ENCODE measurements at regions not wholly inside any gene's neighbourhood (a gene's known extent, or its start where the extent isn't known, plus 50 kb on each side); places are given as distances from the start of the nearest gene placed in this dataset.

DNA sequence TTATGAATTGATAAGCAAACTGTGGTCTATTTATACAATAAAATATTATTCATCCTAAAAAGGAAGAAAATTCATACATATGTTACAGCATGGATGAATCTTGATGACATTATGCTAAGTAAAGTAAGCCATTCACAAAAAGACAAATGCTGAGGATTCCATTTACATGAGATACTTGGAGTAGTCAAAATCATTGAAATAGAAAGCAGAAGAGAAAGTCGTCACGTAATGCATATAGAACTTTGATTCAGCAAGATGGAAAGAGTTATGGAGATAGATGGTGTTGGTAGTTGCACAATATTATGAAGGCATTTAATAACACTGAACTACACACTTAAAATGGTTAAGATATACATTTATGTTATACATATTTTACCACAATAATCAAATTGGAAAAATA is 309.7 kb upstream of the KLF6 start:
- FAIRE-seq: no peak

DNA sequence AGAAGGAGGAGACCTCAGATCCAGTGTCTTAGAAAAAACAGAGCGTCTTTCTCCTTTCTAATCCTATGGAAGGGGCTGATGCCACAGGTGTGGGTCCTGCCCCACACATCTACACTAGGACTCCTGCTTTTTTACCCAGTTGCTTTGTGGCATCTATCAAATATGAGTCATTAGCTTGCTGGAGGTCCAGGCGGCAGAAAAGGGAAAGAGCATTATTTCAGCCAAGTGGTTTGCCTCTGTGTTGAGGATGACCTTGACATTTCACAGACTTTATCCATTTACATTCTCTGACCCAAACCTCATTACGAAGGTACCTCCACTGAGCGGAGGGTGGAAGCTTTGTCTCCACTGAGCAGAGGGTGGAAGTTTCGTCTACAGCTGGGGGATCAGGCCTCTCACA is 308.4 kb upstream of the KLF6 start:
- FAIRE-seq: no peak

- FAIRE-seq: no peak
These were observed 303.5 kb upstream of the KLF6 start for GRCh38 chr10:4088354-4089066.

GRCh38 chr10:4086131-4086898 is 301.3 kb upstream of the KLF6 start:
- FAIRE-seq: no peak

GRCh38 chr10:4083509-4084003 is 298.5 kb upstream of the KLF6 start:
- FAIRE-seq: no peak

DNA sequence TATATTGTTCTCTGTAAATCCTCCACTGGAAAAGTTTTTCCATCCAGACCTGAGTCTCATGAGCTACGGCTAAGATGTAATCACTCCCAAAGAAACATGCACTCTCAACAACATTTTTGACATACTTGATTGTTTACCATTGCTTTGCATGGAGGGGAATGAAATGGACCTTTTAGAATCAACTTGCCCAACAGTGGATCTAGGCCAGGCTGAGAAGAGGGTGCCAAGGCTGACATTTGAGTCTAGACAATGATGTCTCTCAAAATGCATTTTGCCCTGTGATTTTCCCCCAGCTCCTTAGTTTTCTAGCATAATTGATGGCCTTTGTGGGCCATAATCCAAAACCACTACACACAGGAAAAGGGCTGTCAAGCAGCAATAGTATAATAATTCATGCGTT is 297.9 kb upstream of the KLF6 start:
- FAIRE-seq: no peak

- FAIRE-seq: no peak
These were observed 296.7 kb upstream of the KLF6 start for GRCh38 chr10:4081685-4082111.

GRCh38 chr10:4080225-4080805 is 295.3 kb upstream of the KLF6 start:
- no peak for FAIRE-seq

GRCh38 chr10:4079803-4080202 is 294.8 kb upstream of the KLF6 start:
- no peak for FAIRE-seq

DNA sequence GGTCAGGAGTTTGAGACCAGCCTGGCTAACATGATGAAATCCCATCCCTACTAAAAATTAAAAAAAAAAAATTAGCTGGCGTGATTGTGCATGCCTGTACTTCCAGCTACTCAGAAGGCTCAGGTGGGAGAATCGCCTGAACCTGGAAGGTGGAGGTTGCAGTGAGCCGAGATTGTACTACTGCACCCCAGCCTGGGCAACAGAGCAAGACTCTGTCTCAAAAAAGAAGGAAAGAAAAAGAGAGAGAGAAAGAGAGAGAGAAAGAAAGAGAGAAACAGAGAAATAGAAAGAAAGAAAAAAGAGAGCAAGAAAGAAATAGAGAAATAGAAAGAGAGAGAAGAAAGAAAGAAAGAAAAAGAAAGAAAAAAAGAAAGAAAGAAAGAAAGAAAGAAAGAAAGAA is 292.8 kb upstream of the KLF6 start:
- no peak for FAIRE-seq

DNA sequence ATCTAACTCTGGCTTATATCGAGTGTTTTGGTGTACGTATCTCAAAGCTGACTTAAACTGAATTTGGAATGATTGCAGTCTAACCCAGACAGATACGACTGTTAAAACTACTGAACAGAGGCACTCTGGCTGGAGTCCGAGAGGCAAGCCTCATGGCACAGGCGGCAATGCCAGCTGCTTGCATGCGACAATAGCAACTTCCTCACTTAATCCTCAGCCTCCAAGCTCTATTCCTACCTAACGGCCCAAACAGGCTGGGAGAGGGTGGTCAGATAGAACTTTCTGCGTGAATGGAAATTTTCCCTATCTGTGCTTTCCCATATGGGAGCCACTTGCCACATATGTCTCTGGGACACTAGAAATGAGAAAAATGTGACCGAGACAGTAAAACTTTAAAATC is 292.0 kb upstream of the KLF6 start:
- no peak for FAIRE-seq

DNA sequence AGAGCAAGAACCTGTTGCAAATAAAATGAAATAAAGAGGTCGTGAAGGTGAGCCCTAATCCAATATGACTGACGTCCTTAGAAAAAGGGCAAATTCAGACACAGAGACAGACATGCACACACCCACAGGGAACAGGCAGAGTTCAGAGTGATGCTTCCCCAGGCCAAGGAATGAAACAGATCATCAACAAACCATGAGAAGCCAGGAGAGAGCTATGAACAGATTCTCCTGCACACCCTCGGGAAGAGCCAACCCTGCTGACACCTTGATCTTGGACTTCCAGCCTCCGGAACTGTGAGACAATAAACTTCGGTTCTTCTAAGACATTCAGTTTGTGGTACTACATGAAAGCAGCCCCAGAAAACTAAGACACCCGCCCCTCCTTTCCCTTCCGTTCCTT is 290.4 kb upstream of the KLF6 start:
- FAIRE-seq: no peak

GRCh38 chr10:4074545-4075407 is 289.8 kb upstream of the KLF6 start:
- no peak for FAIRE-seq

DNA sequence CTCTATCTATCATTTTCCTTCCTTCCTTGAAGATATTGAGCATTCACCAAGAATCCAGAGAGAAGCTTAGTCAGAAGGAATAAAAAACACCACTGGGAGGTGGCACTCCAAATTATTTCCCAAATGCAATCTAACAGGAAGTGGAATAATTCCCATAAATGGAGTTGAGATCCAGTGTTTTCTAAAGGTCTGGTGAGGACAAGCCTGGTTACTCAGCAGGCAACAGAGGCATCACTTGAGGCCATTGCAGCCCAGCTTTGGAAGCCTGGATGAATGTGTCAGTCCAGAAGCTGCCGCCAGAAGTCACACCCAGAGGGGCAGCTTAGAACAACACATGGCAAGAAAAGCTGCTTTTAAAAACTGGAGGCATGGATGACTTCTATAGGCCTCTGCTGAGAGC is 288.9 kb upstream of the KLF6 start:
- FAIRE-seq: no peak

GRCh38 chr10:4070921-4071660 is 286.1 kb upstream of the KLF6 start:
- no peak for FAIRE-seq

DNA sequence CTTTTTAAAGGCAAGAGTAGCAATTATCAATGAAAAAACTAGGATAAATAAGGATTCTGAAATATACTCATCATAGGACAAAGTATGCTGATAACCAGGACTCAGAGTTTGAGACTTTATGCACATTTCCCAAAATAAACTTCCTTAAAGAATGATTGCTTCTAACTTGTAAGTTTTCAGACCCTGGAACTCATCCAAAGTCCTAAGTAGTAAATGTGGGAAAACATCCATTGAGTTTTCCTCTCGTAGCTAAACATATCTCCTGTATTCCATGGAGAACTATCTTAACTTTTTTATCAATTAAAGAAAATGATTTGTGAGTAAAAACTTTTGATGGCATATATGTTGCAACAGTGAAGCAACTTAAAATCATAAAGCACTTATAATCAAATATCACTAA is 285.2 kb upstream of the KLF6 start:
- FAIRE-seq: no peak

GRCh38 chr10:4069491-4069890 is 284.5 kb upstream of the KLF6 start:
- no peak for FAIRE-seq

GRCh38 chr10:4068629-4069028 is 283.6 kb upstream of the KLF6 start:
- FAIRE-seq: no peak

DNA sequence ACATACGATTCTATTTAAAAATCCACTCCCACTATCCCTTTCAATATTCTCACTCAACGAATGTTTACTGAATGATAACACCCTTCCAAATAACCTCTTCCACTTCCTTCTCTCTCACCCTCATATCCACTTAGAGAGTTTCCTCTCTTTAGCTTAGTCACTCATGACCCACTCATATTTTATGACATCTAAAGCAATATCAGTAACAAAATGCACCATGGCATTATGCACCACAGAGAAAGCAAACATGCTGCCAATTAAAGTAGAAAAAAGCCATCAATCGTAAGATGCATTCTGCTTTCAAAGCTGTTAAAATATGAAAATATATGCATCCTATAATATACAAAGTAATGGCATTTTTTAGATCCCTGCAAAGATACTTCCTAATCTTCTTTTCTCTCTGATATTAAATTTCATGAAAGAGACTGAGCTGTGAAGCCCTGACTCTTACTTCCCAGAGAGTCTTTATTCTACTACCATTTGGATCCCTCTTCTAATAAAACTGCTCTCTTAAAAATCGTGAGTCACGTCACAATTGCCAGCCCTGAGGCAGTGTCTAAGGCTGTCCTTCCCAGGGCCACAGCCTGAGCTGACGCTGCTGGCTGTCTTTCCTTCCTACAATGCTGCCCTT is 283.0 kb upstream of the KLF6 start:
- no peak for FAIRE-seq

DNA sequence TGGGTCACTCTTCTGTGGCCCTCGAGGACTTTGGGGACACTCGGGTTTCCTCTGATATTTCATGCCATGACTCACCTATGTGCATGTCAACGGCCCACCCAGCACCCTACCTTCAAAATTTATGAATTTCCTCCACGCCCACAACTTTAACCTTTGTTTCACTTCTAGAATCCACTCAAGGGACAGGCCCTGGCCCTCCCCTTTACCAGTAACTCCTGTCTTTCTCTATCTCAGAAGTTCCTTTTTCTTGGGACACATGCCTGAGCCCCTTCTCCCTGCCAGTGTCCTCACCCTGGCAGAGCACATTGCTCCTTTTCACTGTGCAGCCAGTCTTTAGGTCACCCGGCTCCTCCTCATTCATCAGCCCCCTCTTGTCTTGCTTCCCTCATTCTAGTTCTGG is 282.5 kb upstream of the KLF6 start:
- no peak for FAIRE-seq

GRCh38 chr10:4066581-4067390 is 281.8 kb upstream of the KLF6 start:
- FAIRE-seq: no peak

Data from G401.6 (cell line).